ENCODE measurements at regions not wholly inside any gene's neighbourhood (a gene's known extent, or its start where the extent isn't known, plus 50 kb on each side); places are given as distances from the start of the nearest gene placed in this dataset.
"Not testable (repeated sequence)": the region's sequence is repeated elsewhere in the genome, so short reads cannot be mapped to it uniquely, and the experiment has no call there.

DNA sequence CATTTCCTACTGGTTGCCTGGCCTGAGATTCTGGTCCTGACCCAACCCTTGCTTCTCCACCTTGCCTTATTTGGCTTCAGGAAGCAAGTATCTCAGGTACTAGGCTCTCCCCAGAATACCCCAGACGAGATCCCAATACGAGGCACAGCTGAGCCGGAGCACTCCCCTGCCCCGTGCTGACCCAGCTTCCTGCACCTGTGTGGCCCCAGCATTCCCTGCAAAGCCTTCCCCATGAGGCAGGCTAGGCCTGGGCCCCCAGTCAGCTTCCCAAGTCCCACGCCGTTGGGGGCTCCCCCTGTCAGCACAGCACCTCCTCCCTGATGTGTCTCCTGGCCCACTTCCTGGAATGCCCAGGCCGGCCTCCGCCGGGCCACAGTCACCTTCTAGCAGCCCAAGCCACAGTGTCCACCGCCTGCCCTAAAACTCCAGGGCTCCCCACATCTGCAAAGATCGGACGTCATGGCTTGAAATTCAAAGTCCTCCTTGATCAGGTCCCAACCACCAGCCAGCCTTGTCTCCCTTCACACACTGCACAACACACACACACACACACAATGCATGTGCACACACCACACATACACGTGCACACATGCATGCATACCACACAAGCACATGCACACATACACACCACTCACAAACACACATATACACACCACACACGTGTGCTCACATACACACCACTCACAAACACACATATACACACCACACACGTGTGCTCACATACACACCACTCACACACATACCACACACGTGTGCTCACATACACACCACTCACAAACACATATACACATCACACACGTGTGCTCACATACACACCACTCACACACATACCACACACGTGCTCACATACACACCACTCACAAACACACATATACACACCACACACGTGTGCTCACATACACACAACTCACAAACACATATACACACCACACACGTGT, 78.9 kb upstream of the FOXK1 start:
- intact Hi-C loops (cut with DNase I; ENCODE audit: low total_unique reads): no loop called here
- no peak for DNase-seq (ENCODE audit: low spot score in 2 of 2)
- no peak overlapping the region for H3K4me3 ChIP-seq
- no peak overlapping the region for H3K27ac ChIP-seq
- no peaks in the 10 kb centered on the region for H3K4me1 ChIP-seq
- no peaks in the 10 kb centered on the region for H3K36me3 ChIP-seq
- H3K9me3 ChIP-seq: no peaks in the 10 kb centered on the region
- no peaks in the 10 kb centered on the region for H3K27me3 ChIP-seq
- TF ChIP-seq POLR2AphosphoS5 (IDR thresholded peaks at IDR 0.05) (no peak), POLR2A (IDR thresholded peaks at IDR 0.05) (no peak)
- TF ChIP-seq, protein P1, sequence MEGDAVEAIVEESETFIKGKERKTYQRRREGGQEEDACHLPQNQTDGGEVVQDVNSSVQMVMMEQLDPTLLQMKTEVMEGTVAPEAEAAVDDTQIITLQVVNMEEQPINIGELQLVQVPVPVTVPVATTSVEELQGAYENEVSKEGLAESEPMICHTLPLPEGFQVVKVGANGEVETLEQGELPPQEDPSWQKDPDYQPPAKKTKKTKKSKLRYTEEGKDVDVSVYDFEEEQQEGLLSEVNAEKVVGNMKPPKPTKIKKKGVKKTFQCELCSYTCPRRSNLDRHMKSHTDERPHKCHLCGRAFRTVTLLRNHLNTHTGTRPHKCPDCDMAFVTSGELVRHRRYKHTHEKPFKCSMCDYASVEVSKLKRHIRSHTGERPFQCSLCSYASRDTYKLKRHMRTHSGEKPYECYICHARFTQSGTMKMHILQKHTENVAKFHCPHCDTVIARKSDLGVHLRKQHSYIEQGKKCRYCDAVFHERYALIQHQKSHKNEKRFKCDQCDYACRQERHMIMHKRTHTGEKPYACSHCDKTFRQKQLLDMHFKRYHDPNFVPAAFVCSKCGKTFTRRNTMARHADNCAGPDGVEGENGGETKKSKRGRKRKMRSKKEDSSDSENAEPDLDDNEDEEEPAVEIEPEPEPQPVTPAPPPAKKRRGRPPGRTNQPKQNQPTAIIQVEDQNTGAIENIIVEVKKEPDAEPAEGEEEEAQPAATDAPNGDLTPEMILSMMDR (IDR thresholded peaks at IDR 0.05): no peak

DNA sequence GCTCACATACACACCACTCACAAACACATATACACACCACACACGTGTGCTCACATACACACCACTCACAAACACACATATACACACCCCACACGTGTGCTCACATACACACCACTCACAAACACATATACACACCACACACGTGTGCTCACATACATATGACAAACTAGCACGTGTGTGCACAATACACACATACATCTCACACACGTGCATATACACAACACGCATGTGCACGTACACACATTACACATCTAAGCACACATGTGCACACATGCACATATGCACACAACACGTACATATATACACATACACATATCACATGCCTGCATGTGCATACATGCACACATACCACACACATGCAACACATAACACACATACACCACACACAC, 78.3 kb upstream of the FOXK1 start:
- no peaks in the 10 kb centered on the region for H3K27me3 ChIP-seq
- no peaks in the 10 kb centered on the region for H3K4me1 ChIP-seq
- no peak for DNase-seq (ENCODE audit: low spot score in 2 of 2)
- intact Hi-C loops (cut with DNase I; ENCODE audit: low total_unique reads): no loop called here
- H3K36me3 ChIP-seq: no peaks in the 10 kb centered on the region
- H3K4me3 ChIP-seq: no peak overlapping the region
- TF ChIP-seq POLR2AphosphoS5 (IDR thresholded peaks at IDR 0.05) (no peak), POLR2A (IDR thresholded peaks at IDR 0.05) (no peak)
- TF ChIP-seq, protein P1 (IDR thresholded peaks at IDR 0.05): no peak
- H3K27ac ChIP-seq: no peak overlapping the region
- no peaks in the 10 kb centered on the region for H3K9me3 ChIP-seq

DNA sequence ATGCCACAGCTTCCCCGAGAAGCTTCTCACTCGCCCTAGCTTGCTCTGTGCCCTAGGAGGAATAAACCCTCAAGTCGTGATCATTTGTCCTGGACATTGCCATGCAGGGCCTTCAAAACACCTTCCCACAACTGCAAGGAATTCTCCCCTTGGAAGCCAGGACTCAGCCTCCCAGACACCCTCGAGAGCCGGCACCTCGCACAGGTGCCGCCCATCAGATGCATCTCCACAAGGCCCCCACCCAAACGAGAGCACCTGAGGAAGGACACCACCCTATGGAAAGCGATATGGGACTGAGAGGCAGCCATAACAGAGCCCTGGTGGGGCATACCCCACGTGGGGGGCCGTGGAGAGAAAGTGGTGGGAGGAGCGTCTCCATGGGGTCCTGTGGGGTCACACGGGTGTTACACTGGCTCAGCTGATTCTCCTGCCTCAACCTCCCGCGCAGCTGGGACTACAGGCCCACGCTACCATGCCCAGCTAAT, 77.6 kb upstream of the FOXK1 start:
- intact Hi-C loops (cut with DNase I; ENCODE audit: low total_unique reads): no loop called here
- no peaks in the 10 kb centered on the region for H3K27me3 ChIP-seq

DNA sequence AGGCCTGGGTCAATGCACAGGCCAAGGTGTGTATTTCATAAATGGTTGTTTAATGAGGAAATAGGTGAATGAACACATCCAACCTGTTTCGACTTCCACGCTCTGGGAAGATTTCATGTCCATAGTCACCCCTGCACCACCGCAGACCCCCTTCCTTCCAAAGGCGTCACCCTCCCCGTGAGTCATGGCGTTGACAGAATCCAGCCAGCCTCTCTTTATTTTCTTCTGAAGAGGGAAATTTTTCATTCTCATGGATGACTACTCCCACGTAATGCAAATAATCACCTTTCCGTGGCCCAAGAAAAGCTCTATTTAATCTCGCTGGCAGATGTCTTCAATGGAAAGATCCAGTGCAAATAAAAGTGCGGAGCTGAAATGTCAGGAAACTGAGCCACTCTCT, 75.3 kb upstream of the FOXK1 start:
- Histone ChIP-seq H3K36me3 (no peaks in the 10 kb centered on the region), H3K9me3 (no peaks in the 10 kb centered on the region), H3K27me3 (no peaks in the 10 kb centered on the region), H3K27ac (no peak overlapping the region), H3K4me1 (no peaks in the 10 kb centered on the region), H3K4me3 (peak overlapping the region in 1 of 3 donors; percentile 37)
- intact Hi-C loops (cut with DNase I; ENCODE audit: low total_unique reads): no loop called here
- no peak for DNase-seq (ENCODE audit: low spot score in 2 of 2)
- TF ChIP-seq POLR2A (IDR thresholded peaks at IDR 0.05) (no peak), POLR2AphosphoS5 (IDR thresholded peaks at IDR 0.05) (no peak)
- TF ChIP-seq, protein P1 (IDR thresholded peaks at IDR 0.05): no peak

More for the DNA sequence above, 77.6 kb upstream of the FOXK1 start:
- DNase-seq (ENCODE audit: low spot score in 2 of 2): no peak
- Histone ChIP-seq H3K9me3 (no peaks in the 10 kb centered on the region), H3K27ac (no peak overlapping the region), H3K4me1 (no peaks in the 10 kb centered on the region), H3K4me3 (no peak overlapping the region), H3K36me3 (no peaks in the 10 kb centered on the region)
- TF ChIP-seq, protein P1 (IDR thresholded peaks at IDR 0.05): no peak
- no peak for TF ChIP-seq POLR2A (IDR thresholded peaks at IDR 0.05)
- no peak for TF ChIP-seq POLR2AphosphoS5 (IDR thresholded peaks at IDR 0.05)

DNA sequence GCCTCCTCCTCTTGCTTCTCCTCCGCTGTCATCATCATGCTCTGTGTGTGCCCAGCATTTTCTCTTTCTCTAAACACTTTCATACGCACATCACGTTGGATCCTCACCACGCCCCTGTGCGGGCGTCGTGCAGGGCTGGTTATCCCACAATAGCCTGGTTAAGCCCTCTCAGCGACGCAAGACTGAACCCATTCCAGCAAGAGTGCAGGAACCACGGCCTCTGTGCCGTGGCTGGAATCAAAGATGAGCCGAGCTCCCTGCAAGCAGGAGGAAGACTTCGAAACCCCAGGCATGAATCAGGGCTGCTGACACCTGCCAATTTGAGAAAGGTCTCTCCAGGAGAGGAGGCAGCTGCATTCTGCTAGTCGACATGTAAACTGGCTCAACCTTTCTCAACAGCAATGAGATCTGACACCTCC, 74.8 kb upstream of the FOXK1 start:
- intact Hi-C loops (cut with DNase I; ENCODE audit: low total_unique reads): no loop called here
- Histone ChIP-seq H3K4me3 (peak overlapping the region in 1 of 3 donors; percentile 37), H3K4me1 (no peaks in the 10 kb centered on the region), H3K9me3 (no peaks in the 10 kb centered on the region), H3K36me3 (no peaks in the 10 kb centered on the region), H3K27ac (no peak overlapping the region), H3K27me3 (no peaks in the 10 kb centered on the region)
- TF ChIP-seq POLR2AphosphoS5 (IDR thresholded peaks at IDR 0.05) (no peak), POLR2A (IDR thresholded peaks at IDR 0.05) (no peak)
- TF ChIP-seq, protein P1 (IDR thresholded peaks at IDR 0.05): no peak
- DNase-seq (ENCODE audit: low spot score in 2 of 2): no peak

DNA sequence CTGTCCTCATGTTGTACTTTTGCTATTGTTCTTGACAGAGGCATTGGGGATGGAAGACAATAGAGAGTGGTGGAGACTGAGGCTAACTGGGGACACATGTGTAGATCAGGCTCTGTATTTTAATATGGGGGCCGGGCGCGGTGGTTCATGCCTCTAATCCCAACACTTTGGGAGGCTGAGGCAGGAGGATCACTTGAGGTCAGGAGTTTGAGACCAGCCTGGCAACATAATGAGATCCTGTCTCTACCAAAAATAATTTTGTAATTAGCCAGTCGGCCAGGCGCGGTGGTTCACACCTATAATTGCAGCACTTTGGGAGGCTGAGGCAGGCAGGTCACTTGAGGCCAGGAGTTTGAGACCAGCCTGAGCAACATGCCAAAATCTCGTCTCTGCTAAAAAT, 72.5 kb upstream of the FOXK1 start:
- intact Hi-C loops (cut with DNase I; ENCODE audit: low total_unique reads); DNase-seq (ENCODE audit: low spot score in 2 of 2); H3K27ac ChIP-seq; H3K27me3 ChIP-seq; H3K36me3 ChIP-seq; H3K9me3 ChIP-seq; H3K4me3 ChIP-seq; H3K4me1 ChIP-seq: not testable (repeated sequence)

All from breast epithelium (tissue), 4 donors.